ENCODE measurements at regions not wholly inside any gene's neighbourhood (a gene's known extent, or its start where the extent isn't known, plus 50 kb on each side); places are given as distances from the start of the nearest gene placed in this dataset.

DNA sequence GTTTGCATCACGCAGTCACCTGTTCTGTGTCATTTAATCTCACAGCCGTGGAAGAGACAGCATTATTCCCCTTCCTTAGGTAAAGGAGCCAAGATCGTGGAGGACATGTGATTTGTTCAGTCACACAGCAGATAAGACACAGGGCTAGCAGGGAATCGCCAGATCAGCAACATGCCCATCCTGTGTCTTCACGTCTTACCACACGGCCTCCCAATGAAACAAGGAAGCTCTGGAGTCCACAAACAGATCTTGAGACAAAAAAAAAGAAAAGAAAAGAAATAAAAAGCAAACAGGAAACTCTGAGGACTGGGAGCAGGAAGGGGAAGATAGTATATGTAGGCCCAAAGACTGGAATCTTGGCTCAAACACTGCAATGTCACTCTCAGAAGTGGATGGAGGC, 155.3 kb downstream of the ADSS2 start:
- TF ChIP-seq, protein P1, sequence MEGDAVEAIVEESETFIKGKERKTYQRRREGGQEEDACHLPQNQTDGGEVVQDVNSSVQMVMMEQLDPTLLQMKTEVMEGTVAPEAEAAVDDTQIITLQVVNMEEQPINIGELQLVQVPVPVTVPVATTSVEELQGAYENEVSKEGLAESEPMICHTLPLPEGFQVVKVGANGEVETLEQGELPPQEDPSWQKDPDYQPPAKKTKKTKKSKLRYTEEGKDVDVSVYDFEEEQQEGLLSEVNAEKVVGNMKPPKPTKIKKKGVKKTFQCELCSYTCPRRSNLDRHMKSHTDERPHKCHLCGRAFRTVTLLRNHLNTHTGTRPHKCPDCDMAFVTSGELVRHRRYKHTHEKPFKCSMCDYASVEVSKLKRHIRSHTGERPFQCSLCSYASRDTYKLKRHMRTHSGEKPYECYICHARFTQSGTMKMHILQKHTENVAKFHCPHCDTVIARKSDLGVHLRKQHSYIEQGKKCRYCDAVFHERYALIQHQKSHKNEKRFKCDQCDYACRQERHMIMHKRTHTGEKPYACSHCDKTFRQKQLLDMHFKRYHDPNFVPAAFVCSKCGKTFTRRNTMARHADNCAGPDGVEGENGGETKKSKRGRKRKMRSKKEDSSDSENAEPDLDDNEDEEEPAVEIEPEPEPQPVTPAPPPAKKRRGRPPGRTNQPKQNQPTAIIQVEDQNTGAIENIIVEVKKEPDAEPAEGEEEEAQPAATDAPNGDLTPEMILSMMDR (IDR thresholded peaks at IDR 0.05): no peak
- TF ChIP-seq POLR2AphosphoS5 (IDR thresholded peaks at IDR 0.05): no peak
- no peak for TF ChIP-seq POLR2A (IDR thresholded peaks at IDR 0.05; ENCODE audit: low read depth)

Measured in esophagus muscularis mucosa (tissue), 3 donors.